HEK293 (cell line): ENCODE measurements at regions not wholly inside any gene's neighbourhood (a gene's known extent, or its start where the extent isn't known, plus 50 kb on each side); places are given as distances from the start of the nearest gene placed in this dataset.

Source experiments
- CTCF ChIP-seq: fragments of 450-650 bp; formaldehyde crosslinking; IDR thresholded peaks from 2 replicates; pipeline ENCODE4 v1.5.1; 2016; ENCODE audit warnings: missing biosample characterization, missing genetic modification characterization
- EGR2 ChIP-seq: fragments of 450-650 bp; formaldehyde crosslinking; IDR thresholded peaks from 2 replicates; pipeline ENCODE4 v1.5.1; 2016; ENCODE audit warnings: low read depth, missing biosample characterization, missing genetic modification characterization
- HOXA7 ChIP-seq: sonication (generic); formaldehyde crosslinking; IDR thresholded peaks from 2 replicates; pipeline ENCODE4 v1.8.1; 2022; ENCODE audit warnings: missing genetic modification reagents, borderline replicate concordance
- HOXD13 ChIP-seq: sonication (generic); formaldehyde crosslinking; IDR thresholded peaks from 2 replicates; pipeline ENCODE4 v1.8.0; 2022; ENCODE audit warnings: missing genetic modification reagents, borderline replicate concordance
- OSR2 ChIP-seq: fragments of 450-650 bp; formaldehyde crosslinking; IDR thresholded peaks from 2 replicates; pipeline ENCODE4 v1.5.1; 2016; ENCODE audit warnings: missing biosample characterization, missing genetic modification characterization
- PRDM6 ChIP-seq: fragments of 450-650 bp; formaldehyde crosslinking; IDR thresholded peaks from 2 replicates; pipeline ENCODE4 v1.5.1; 2017; ENCODE audit warnings: missing biosample characterization, missing genetic modification characterization
- SP7 ChIP-seq: fragments of 450-650 bp; formaldehyde crosslinking; IDR thresholded peaks from 2 replicates; pipeline ENCODE4 v1.5.1; 2016; ENCODE audit warnings: missing biosample characterization, missing genetic modification characterization
- TRIM28 ChIP-seq: IDR thresholded peaks from 2 replicates; pipeline ENCODE4 v1.6.1; 2011; ENCODE audit warnings: low read length, control low read depth, borderline replicate concordance
- ZBTB8A ChIP-seq: fragments of 450-650 bp; formaldehyde crosslinking; IDR thresholded peaks from 2 replicates; pipeline ENCODE4 v1.5.1; 2016; ENCODE audit warnings: missing biosample characterization, missing genetic modification characterization
- ZNF292 ChIP-seq: fragments of 450-650 bp; formaldehyde crosslinking; IDR thresholded peaks from 2 replicates; pipeline ENCODE4 v1.5.1; 2016; ENCODE audit warnings: low read depth, missing biosample characterization, missing genetic modification characterization, borderline replicate concordance
- ZNF423 ChIP-seq: fragments of 450-650 bp; formaldehyde crosslinking; IDR thresholded peaks from 2 replicates; pipeline ENCODE4 v1.5.1; 2016; ENCODE audit warnings: missing biosample characterization, missing genetic modification characterization
- ZNF561 ChIP-seq: fragments of 450-650 bp; IDR thresholded peaks from 2 replicates; pipeline ENCODE4 v1.5.1; 2018; ENCODE audit warnings: missing biosample characterization, missing genetic modification characterization, borderline replicate concordance
- ZNF670 ChIP-seq: fragments of 450-650 bp; formaldehyde crosslinking; IDR thresholded peaks from 2 replicates; pipeline ENCODE4 v1.5.1; 2016; ENCODE audit warnings: missing biosample characterization, missing genetic modification characterization, low read depth
- ZNF677 ChIP-seq: fragments of 450-650 bp; IDR thresholded peaks from 2 replicates; pipeline ENCODE4 v1.5.0; 2018; ENCODE audit warnings: missing biosample characterization, mild to moderate bottlenecking, missing genetic modification characterization, moderate library complexity

- TF ChIP-seq ZNF670 (tag by site-specific recombination) (no peak), PRDM6 (no peak), EGR2 (tag by site-specific recombination) (no peak), CTCF (tag by site-specific recombination) (no peak), OSR2 (tag by site-specific recombination) (no peak), HOXA7 (no peak), ZNF292 (tag by site-specific recombination) (no peak), ZBTB8A (tag by site-specific recombination) (no peak), ZNF677 (tag by site-specific recombination) (no peak), HOXD13 (CRISPR knock-in tag) (no peak), SP7 (no peak), TRIM28 (no peak), ZNF561 (tag by site-specific recombination) (no peak), ZNF423 (tag by site-specific recombination) (no peak)
These were observed 1273.4 kb downstream of the ROBO2 start for GRCh38 chr3:78313332-78313731.
